SU-DHL-6 (cell line): ENCODE measurements at regions not wholly inside any gene's neighbourhood (a gene's known extent, or its start where the extent isn't known, plus 50 kb on each side); places are given as distances from the start of the nearest gene placed in this dataset.

Experiments used
- EZH2phosphoT487 ChIP-seq: fragments of 200-600 bp; sonication (generic), shearing (Covaris generic); conservative IDR thresholded peaks from 2 replicates; pipeline ENCODE4 v1.6.1; 2018; ENCODE audit warnings: mild to moderate bottlenecking, antibody characterized with exemption, low read length, moderate library complexity, mixed read lengths
- TF ChIP-seq, protein P1 (sequence below): fragments of 200-600 bp; sonication (generic); IDR thresholded peaks from one replicate; pipeline ENCODE4 v1.5.1; 2017; ENCODE audit warnings: antibody characterized with exemption, mild to moderate bottlenecking, low read length, moderate library complexity; ENCODE audit not compliant: insufficient read depth, poor library complexity, severe bottlenecking

DNA sequence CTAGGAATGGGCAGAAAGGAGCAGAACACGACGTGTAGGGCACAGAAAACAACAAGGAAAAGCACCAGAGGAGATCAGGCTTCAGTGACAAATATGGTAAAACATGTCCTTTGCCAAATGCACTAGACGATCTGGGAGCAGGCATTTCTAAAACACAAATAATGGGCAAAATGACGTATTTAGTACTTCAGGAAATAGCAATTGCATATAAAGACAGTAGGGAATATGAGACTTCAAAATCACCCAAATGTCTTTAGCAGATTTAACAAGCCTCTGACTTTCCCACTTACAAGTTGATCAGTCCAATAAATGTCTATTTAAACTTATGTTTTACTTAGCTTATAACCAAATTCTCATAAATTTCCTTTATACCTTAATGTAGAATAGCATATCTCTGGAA is 969.6 kb upstream of the C9orf72 start:
- TF ChIP-seq, protein P1, sequence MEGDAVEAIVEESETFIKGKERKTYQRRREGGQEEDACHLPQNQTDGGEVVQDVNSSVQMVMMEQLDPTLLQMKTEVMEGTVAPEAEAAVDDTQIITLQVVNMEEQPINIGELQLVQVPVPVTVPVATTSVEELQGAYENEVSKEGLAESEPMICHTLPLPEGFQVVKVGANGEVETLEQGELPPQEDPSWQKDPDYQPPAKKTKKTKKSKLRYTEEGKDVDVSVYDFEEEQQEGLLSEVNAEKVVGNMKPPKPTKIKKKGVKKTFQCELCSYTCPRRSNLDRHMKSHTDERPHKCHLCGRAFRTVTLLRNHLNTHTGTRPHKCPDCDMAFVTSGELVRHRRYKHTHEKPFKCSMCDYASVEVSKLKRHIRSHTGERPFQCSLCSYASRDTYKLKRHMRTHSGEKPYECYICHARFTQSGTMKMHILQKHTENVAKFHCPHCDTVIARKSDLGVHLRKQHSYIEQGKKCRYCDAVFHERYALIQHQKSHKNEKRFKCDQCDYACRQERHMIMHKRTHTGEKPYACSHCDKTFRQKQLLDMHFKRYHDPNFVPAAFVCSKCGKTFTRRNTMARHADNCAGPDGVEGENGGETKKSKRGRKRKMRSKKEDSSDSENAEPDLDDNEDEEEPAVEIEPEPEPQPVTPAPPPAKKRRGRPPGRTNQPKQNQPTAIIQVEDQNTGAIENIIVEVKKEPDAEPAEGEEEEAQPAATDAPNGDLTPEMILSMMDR = no peak
- TF ChIP-seq EZH2phosphoT487 = no peak
